IPS-20b (cell line): ENCODE measurements at regions not wholly inside any gene's neighbourhood (a gene's known extent, or its start where the extent isn't known, plus 50 kb on each side); places are given as distances from the start of the nearest gene placed in this dataset.
A peak's percentile ranks its signal among the peaks of the same experiment; 100 is the strongest.

Source experiments
- H3K27ac ChIP-seq: one replicate; pipeline ENCODE4 v1.5.1; 2013; ENCODE audit warnings: low read length
- H3K27me3 ChIP-seq: 2 replicates; pipeline ENCODE4 v1.6.1; 2013; ENCODE audit warnings: mild to moderate bottlenecking, low read length, inconsistent platforms; ENCODE audit not compliant: insufficient read depth
- H3K36me3 ChIP-seq: 2 replicates; pipeline ENCODE4 v1.6.1; 2013; ENCODE audit warnings: low read depth, mild to moderate bottlenecking, inconsistent platforms, low read length, moderate library complexity; ENCODE audit not compliant: insufficient read depth
- H3K4me1 ChIP-seq: 2 replicates; pipeline ENCODE4 v1.6.1; 2013; ENCODE audit warnings: mild to moderate bottlenecking, control low read depth, inconsistent platforms, low read length, moderate library complexity; ENCODE audit not compliant: insufficient read depth
- H3K4me3 ChIP-seq: 2 replicates; pipeline ENCODE4 v1.5.1; 2013; ENCODE audit warnings: mild to moderate bottlenecking, low read length, inconsistent platforms
- H3K9ac ChIP-seq: 2 replicates; pipeline ENCODE4 v1.6.1; 2013; ENCODE audit warnings: low read depth, mild to moderate bottlenecking, inconsistent platforms, low read length, moderate library complexity
- H3K9me3 ChIP-seq: 2 replicates; pipeline ENCODE4 v1.6.1; 2013; ENCODE audit warnings: mild to moderate bottlenecking, low read depth, low read length, inconsistent platforms; ENCODE audit not compliant: insufficient read depth

GRCh38 chr17:77319211-77320043 is 178.7 kb downstream of the SEC14L1 start:
- no peaks in the 10 kb centered on the region for H3K9me3 ChIP-seq
- no peaks in the 10 kb centered on the region for H3K27me3 ChIP-seq
- H3K36me3 ChIP-seq: no peaks in the 10 kb centered on the region
- H3K9ac ChIP-seq: 0 out of 2 replicates have a peak overlapping the region, but pooled peaks have one; percentile 21
- H3K27ac ChIP-seq: no peak overlapping the region
- peaks cover 21% of the 10 kb centered on the region for H3K4me1 ChIP-seq
- H3K4me3 ChIP-seq: no peak overlapping the region

DNA sequence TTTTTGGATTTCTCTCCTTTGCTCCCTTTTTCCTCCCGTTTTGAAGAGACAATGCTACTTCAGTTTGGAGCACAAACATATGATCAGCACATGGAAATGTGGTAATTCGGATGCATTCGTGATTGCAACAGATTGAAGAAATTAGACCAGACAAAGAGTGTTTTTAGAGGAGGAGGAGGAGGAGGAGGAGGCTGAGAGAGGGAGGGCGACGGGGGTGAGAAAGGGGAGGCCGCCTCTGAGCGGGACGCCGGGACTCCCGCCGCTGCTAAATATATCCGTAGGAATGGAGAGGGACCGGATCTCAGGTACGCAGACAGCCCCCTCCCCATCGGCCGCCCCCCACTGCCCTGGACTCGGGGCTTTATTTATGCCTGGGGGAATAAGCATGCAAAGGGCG is 179.3 kb downstream of the SEC14L1 start:
- Histone ChIP-seq H3K36me3 (no peaks in the 10 kb centered on the region), H3K4me3 (no peak overlapping the region), H3K9ac (no peak overlapping the region), H3K27me3 (no peaks in the 10 kb centered on the region), H3K27ac (no peak overlapping the region), H3K9me3 (no peaks in the 10 kb centered on the region), H3K4me1 (peaks cover 21% of the 10 kb centered on the region)

DNA sequence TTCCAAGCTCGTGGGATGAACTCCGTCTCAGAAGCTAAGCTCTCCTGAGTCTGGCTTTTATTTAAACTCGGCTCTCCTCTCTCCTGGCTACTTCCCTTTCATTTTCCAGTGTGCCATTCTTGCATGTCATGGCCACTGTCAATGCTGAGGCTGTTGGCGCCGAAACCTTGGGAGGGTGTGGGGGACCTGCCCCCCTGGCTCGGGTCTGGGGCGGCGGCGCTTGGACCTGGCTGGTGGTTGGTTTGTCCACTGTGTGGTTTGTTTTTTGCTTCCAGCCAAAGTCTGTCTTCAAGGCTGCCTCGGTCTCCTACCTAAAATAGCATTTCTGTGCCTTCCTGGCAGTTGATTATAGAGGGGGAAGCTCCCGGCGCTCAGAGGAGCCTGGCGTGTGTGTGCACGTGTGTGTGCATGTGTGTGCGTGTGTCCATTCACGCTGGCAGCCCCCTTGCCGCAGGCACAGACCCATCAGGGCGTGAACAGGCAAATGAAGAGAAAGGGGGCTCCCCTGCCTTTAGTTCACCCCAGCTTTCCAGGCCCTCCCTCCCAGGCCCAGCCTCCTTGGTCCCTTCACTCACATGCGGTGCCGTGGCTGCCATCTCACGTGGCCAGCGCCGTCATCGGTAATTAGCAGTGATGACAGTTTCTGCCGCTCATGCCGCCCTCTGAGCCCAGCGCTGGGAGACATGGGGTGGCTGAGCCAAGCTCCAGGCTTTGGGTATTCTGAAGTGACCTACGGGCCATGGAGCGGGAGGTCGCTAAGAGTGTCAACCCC is 179.9 kb downstream of the SEC14L1 start:
- no peaks in the 10 kb centered on the region for H3K36me3 ChIP-seq

DNA sequence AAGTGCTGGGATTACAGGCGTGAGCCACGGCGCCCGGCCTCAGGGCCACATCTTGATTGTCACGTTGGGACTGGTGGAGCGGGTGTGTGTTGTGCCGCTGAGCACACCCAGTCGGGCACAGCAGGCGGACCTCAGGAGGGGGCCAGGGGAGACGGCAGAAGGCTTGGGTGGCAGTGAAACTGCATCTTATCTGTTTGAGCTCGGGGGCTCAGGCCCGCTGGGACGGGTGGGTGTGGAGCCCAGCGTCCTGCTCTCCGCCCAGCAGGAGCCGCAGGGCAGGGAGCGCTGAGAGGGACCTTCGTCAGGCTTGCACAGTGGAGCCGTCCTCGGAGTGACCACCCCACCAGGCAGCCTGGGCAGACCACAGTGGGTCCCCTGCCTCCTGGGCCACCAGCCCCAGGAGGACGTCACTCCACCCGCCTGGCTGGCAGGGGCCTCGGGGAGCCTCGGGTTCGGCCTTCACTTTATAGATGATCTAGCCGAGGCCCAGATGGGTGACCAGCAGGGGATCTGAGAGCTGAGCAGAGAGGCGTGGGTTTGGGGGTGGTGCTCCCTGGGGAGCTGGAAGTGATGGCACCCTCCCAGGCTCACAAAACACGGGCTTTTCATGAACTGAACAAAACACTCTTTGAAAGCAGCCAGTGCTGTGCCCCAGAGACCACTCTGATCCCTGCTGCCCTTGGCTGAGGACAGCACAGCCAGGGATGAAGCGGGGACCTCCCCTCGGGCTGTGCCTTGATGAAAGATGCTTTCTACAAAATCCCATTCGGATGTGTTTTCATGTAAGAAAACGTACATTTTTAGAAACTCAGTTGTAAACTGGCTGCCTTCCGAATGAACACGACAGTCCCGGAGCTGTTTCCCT is 181.1 kb downstream of the SEC14L1 start:
- no peak overlapping the region for H3K9ac ChIP-seq
- H3K36me3 ChIP-seq: no peaks in the 10 kb centered on the region
- no peak overlapping the region for H3K4me3 ChIP-seq
- H3K9me3 ChIP-seq: no peaks in the 10 kb centered on the region
- H3K27ac ChIP-seq: no peak overlapping the region
- H3K4me1 ChIP-seq: peaks cover 6% of the 10 kb centered on the region
- no peaks in the 10 kb centered on the region for H3K27me3 ChIP-seq

More for the DNA sequence above, 179.9 kb downstream of the SEC14L1 start:
- Histone ChIP-seq H3K27ac (no peak overlapping the region), H3K9me3 (no peaks in the 10 kb centered on the region), H3K4me1 (peaks cover 18% of the 10 kb centered on the region), H3K27me3 (no peaks in the 10 kb centered on the region), H3K4me3 (no peak overlapping the region), H3K9ac (no peak overlapping the region)

GRCh38 chr17:77322514-77323412 is 182.0 kb downstream of the SEC14L1 start:
- no peak overlapping the region for H3K4me3 ChIP-seq
- H3K36me3 ChIP-seq: no peaks in the 10 kb centered on the region
- peaks cover 3% of the 10 kb centered on the region; the same call in 1 of the 2 replicates for H3K4me1 ChIP-seq
- H3K9ac ChIP-seq: no peak overlapping the region
- no peaks in the 10 kb centered on the region for H3K9me3 ChIP-seq
- no peaks in the 10 kb centered on the region for H3K27me3 ChIP-seq
- no peak overlapping the region for H3K27ac ChIP-seq

DNA sequence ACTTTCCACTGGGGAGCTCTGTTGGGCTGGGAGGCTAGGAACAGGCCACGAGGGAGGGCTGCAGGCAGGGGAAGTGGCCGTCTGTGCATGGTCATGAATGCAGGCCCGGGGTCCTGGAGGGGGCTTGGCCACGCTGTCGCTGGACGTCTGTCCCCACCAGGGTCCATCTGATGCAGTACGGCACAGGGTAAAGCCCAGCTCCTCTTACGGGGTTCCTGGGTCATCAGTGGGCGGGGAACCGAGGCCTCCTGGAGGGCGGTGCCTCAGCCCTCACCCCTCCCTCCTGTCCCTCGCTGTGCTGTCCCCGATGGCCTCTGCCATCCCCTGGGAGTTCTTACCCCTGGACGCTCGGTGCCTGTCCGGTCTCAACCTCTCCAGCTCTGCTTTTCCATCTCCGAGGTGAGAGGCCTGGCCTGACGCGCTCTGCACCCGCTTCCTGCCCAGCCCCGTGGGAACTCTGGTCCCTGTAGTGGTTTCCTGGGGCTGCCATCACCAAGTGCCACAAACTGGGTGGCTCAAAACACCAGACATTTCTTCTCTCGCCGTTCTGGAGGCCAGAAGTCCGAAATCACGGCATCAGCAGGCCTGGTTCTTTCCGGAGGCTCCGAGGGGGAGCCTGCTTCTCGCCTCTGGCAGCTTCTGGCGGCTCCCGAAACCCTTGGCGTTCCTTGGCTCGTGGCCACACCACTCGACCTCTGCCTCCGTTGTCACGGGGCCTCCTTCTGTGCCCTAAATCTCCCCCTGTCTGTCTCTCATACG is 182.8 kb downstream of the SEC14L1 start:
- Histone ChIP-seq H3K9ac (no peak overlapping the region), H3K27me3 (no peaks in the 10 kb centered on the region), H3K9me3 (no peaks in the 10 kb centered on the region), H3K36me3 (no peaks in the 10 kb centered on the region), H3K27ac (no peak overlapping the region), H3K4me1 (peaks cover 3% of the 10 kb centered on the region; the same call in 1 of the 2 replicates), H3K4me3 (no peak overlapping the region)

GRCh38 chr17:77324227-77324626 is 183.5 kb downstream of the SEC14L1 start:
- Histone ChIP-seq H3K9me3 (no peaks in the 10 kb centered on the region), H3K27me3 (no peaks in the 10 kb centered on the region), H3K4me3 (no peak overlapping the region), H3K4me1 (0 out of 2 replicates have a peak, but pooled peaks cover 3% of the 10 kb centered on the region), H3K9ac (no peak overlapping the region), H3K36me3 (no peaks in the 10 kb centered on the region), H3K27ac (no peak overlapping the region)

- Histone ChIP-seq H3K27ac (no peak overlapping the region), H3K36me3 (no peaks in the 10 kb centered on the region), H3K9ac (no peak overlapping the region), H3K9me3 (no peaks in the 10 kb centered on the region), H3K27me3 (no peaks in the 10 kb centered on the region), H3K4me3 (no peak overlapping the region), H3K4me1 (0 out of 2 replicates have a peak, but pooled peaks cover 3% of the 10 kb centered on the region)
These were observed 184.9 kb downstream of the SEC14L1 start for GRCh38 chr17:77325577-77326075.

DNA sequence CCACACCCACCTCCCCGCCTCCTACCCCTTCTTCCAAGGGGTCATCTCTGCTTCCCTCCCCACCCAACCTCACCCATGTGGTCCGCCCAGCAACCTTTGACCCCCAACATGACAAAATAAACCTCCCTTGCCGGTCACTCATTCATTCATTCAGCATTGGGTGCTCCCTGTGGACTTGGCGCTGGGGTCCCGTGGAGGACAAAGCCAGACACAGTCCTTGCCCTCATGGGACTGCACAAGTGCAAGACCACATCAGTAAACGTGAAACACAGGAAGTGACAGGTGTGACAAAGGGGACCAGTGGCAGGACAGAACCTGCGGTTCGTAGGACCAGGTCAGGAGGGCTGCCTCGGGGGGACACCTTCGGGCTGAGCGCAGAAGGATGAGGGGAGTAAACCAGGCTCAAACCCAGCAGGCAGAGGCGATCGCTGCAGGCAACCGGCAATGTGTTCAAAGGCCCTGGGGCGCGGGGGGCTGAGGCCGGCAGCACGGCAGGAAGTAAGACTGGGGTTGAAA is 185.4 kb downstream of the SEC14L1 start:
- Histone ChIP-seq H3K4me1 (0 out of 2 replicates have a peak, but pooled peaks cover 3% of the 10 kb centered on the region), H3K27ac (no peak overlapping the region), H3K27me3 (no peaks in the 10 kb centered on the region), H3K9me3 (no peaks in the 10 kb centered on the region), H3K9ac (no peak overlapping the region), H3K36me3 (no peaks in the 10 kb centered on the region), H3K4me3 (no peak overlapping the region)

GRCh38 chr17:77326636-77327035 is 185.9 kb downstream of the SEC14L1 start:
- Histone ChIP-seq H3K4me3 (no peak overlapping the region), H3K4me1 (peaks cover 3% of the 10 kb centered on the region; the same call in 1 of the 2 replicates), H3K27ac (no peak overlapping the region), H3K9ac (no peak overlapping the region), H3K36me3 (no peaks in the 10 kb centered on the region), H3K27me3 (no peaks in the 10 kb centered on the region), H3K9me3 (no peaks in the 10 kb centered on the region)
